GM12891 (cell line): ENCODE measurements at regions not wholly inside any gene's neighbourhood (a gene's known extent, or its start where the extent isn't known, plus 50 kb on each side); places are given as distances from the start of the nearest gene placed in this dataset.

Experiments used
- DNase-seq: peaks from one replicate; pipeline ENCODE4 v3.0.0; 2011; ENCODE audit warnings: low spot score; ENCODE audit not compliant: insufficient read length
- FAIRE-seq: peaks from 2 replicates; lab custom pipeline; 2011; peaks lifted over from hg19 to GRCh38; lab: Jason Lieb, UNC
- PAX5 ChIP-seq: IDR thresholded peaks from 2 replicates; pipeline ENCODE4 v1.6.1; 2011; ENCODE audit warnings: low read length, moderate library complexity, mild to moderate bottlenecking; ENCODE audit not compliant: insufficient read depth, severe bottlenecking
- POLR2A ChIP-seq: IDR thresholded peaks from 2 replicates; pipeline ENCODE4 v1.6.1; 2011; ENCODE audit warnings: low read depth, low read length, control low read depth
- POLR2AphosphoS5 ChIP-seq: IDR thresholded peaks from 2 replicates; pipeline ENCODE4 v1.6.1; 2011; ENCODE audit warnings: low read depth, low read length, control low read depth
- POU2F2 ChIP-seq: IDR thresholded peaks from 2 replicates; pipeline ENCODE4 v1.6.1; 2011; ENCODE audit warnings: low read depth, mild to moderate bottlenecking, control low read depth, low read length, moderate library complexity
- SPI1 ChIP-seq: IDR thresholded peaks from 2 replicates; pipeline ENCODE4 v1.6.1; 2011; ENCODE audit warnings: low read depth, low read length, control low read depth
- TAF1 ChIP-seq: IDR thresholded peaks from 2 replicates; pipeline ENCODE4 v1.6.1; 2011; ENCODE audit warnings: low read depth, low read length, control low read depth

GRCh38 chr5:27489701-27490100, 451.3 kb upstream of the CDH9 start:
- DNase-seq = no peak

GRCh38 chr5:27482663-27483062, 444.3 kb upstream of the CDH9 start:
- TF ChIP-seq TAF1 (no peak), POLR2AphosphoS5 (no peak), SPI1 (no peak), POU2F2 (no peak), POLR2A (no peak), PAX5 (no peak)
- FAIRE-seq = no peak
- no peak for DNase-seq

More at GRCh38 chr5:27489701-27490100, 451.3 kb upstream of the CDH9 start:
- TF ChIP-seq POU2F2 (no peak), POLR2A (no peak), PAX5 (no peak), SPI1 (no peak), POLR2AphosphoS5 (no peak), TAF1 (no peak)
- FAIRE-seq = no peak

- DNase-seq = no peak
- FAIRE-seq = no peak
- TF ChIP-seq POU2F2 (no peak), POLR2A (no peak), TAF1 (no peak), POLR2AphosphoS5 (no peak), SPI1 (no peak), PAX5 (no peak)
Observed at GRCh38 chr5:27479859-27480258, 441.5 kb upstream of the CDH9 start.

GRCh38 chr5:27477550-27477949, 439.2 kb upstream of the CDH9 start:
- FAIRE-seq = no peak
- no peak for DNase-seq

GRCh38 chr5:27476356-27476988, 438.1 kb upstream of the CDH9 start:
- no peak for FAIRE-seq
- DNase-seq = no peak
- TF ChIP-seq SPI1 (no peak), POLR2AphosphoS5 (no peak), POLR2A (no peak), TAF1 (no peak), POU2F2 (no peak), PAX5 (no peak)

More at GRCh38 chr5:27477550-27477949, 439.2 kb upstream of the CDH9 start:
- TF ChIP-seq POU2F2 (no peak), TAF1 (no peak), PAX5 (no peak), POLR2A (no peak), SPI1 (no peak), POLR2AphosphoS5 (no peak)

GRCh38 chr5:27475063-27475462, 436.7 kb upstream of the CDH9 start:
- DNase-seq (no peak), FAIRE-seq (no peak)
- TF ChIP-seq SPI1 (no peak), PAX5 (no peak), POLR2AphosphoS5 (no peak), TAF1 (no peak), POU2F2 (no peak), POLR2A (no peak)

GRCh38 chr5:27474395-27474794, 436.0 kb upstream of the CDH9 start:
- FAIRE-seq = no peak
- no peak for TF ChIP-seq TAF1
- TF ChIP-seq PAX5 = no peak
- no peak for TF ChIP-seq POU2F2
- no peak for TF ChIP-seq POLR2AphosphoS5
- TF ChIP-seq SPI1 = no peak
- no peak for TF ChIP-seq POLR2A
- no peak for DNase-seq

- FAIRE-seq (no peak), DNase-seq (no peak)
- no peak for TF ChIP-seq TAF1
Observed at GRCh38 chr5:27474047-27474309, 435.6 kb upstream of the CDH9 start.

- FAIRE-seq (no peak), DNase-seq (no peak)
- TF ChIP-seq TAF1 (no peak), SPI1 (no peak), POLR2A (no peak), POU2F2 (no peak), PAX5 (no peak), POLR2AphosphoS5 (no peak)
Observed at GRCh38 chr5:27473307-27474046, 435.1 kb upstream of the CDH9 start.

GRCh38 chr5:27472871-27473270, 434.5 kb upstream of the CDH9 start:
- FAIRE-seq (no peak), DNase-seq (no peak)
- no peak for TF ChIP-seq POU2F2
- TF ChIP-seq POLR2AphosphoS5 = no peak
- no peak for TF ChIP-seq PAX5
- TF ChIP-seq TAF1 = no peak
- TF ChIP-seq SPI1 = no peak
- TF ChIP-seq POLR2A = no peak
